ENCODE measurements at regions not wholly inside any gene's neighbourhood (a gene's known extent, or its start where the extent isn't known, plus 50 kb on each side); places are given as distances from the start of the nearest gene placed in this dataset.

GRCh38 chr5:74166064-74166463 is 474.5 kb downstream of the ENC1 start:
- Mint-ChIP-seq H3K9me3 (no peaks in the 10 kb centered on the region), H3K27ac (no peak overlapping the region), H3K27me3 (peaks cover under 1 to 5% of the 10 kb centered on the region in 2 donors), H3K36me3 (no peaks in the 10 kb centered on the region), H3K4me3 (no peak overlapping the region), H3K4me1 (ENCODE audit: low read depth in 2 of 2) (no peaks in the 10 kb centered on the region)
- ATAC-seq = no peak
- no peak for DNase-seq (ENCODE audit: low spot score)

GRCh38 chr5:74164725-74165235 is 475.7 kb downstream of the ENC1 start:
- Mint-ChIP-seq H3K4me1 (ENCODE audit: low read depth in 2 of 2) (no peaks in the 10 kb centered on the region), H3K36me3 (no peaks in the 10 kb centered on the region), H3K4me3 (no peak overlapping the region), H3K9me3 (no peaks in the 10 kb centered on the region), H3K27me3 (peaks cover 4 to 10% of the 10 kb centered on the region in 2 donors), H3K27ac (no peak overlapping the region)
- no peak for DNase-seq (ENCODE audit: low spot score)
- no peak for ATAC-seq

GRCh38 chr5:74162524-74162923 is 478.0 kb downstream of the ENC1 start:
- no peaks in the 10 kb centered on the region for H3K4me1 Mint-ChIP-seq (ENCODE audit: low read depth in 2 of 2)
- DNase-seq (ENCODE audit: low spot score) (no peak), ATAC-seq (no peak)
- H3K36me3 Mint-ChIP-seq = no peaks in the 10 kb centered on the region
- H3K9me3 Mint-ChIP-seq = no peaks in the 10 kb centered on the region
- H3K27ac Mint-ChIP-seq = no peak overlapping the region
- no peak overlapping the region for H3K4me3 Mint-ChIP-seq
- H3K27me3 Mint-ChIP-seq = peaks cover 16 to 30% of the 10 kb centered on the region in 2 donors

- Mint-ChIP-seq H3K9me3 (no peaks in the 10 kb centered on the region), H3K4me1 (ENCODE audit: low read depth in 2 of 2) (no peaks in the 10 kb centered on the region), H3K4me3 (no peak overlapping the region), H3K27ac (no peak overlapping the region), H3K27me3 (peaks cover 16 to 30% of the 10 kb centered on the region in 2 donors), H3K36me3 (no peaks in the 10 kb centered on the region)
- DNase-seq (ENCODE audit: low spot score) (no peak), ATAC-seq (no peak)
Measured at GRCh38 chr5:74161170-74161569, 479.4 kb downstream of the ENC1 start.

- H3K36me3 Mint-ChIP-seq = no peaks in the 10 kb centered on the region
- H3K27me3 Mint-ChIP-seq = peaks cover 27 to 36% of the 10 kb centered on the region in 2 donors
- no peaks in the 10 kb centered on the region for H3K9me3 Mint-ChIP-seq
- no peaks in the 10 kb centered on the region for H3K4me1 Mint-ChIP-seq (ENCODE audit: low read depth in 2 of 2)
- no peak for DNase-seq (ENCODE audit: low spot score)
- H3K27ac Mint-ChIP-seq = no peak overlapping the region
- ATAC-seq = no peak
- no peak overlapping the region for H3K4me3 Mint-ChIP-seq
Measured at GRCh38 chr5:74156728-74157383, 483.7 kb downstream of the ENC1 start.

- peaks cover 30 to 32% of the 10 kb centered on the region in 2 donors for H3K27me3 Mint-ChIP-seq
- H3K4me3 Mint-ChIP-seq = no peak overlapping the region
- H3K9me3 Mint-ChIP-seq = no peaks in the 10 kb centered on the region
- ATAC-seq = no peak
- no peaks in the 10 kb centered on the region for H3K36me3 Mint-ChIP-seq
- no peaks in the 10 kb centered on the region for H3K4me1 Mint-ChIP-seq (ENCODE audit: low read depth in 2 of 2)
- no peak overlapping the region for H3K27ac Mint-ChIP-seq
- no peak for DNase-seq (ENCODE audit: low spot score)
Measured at GRCh38 chr5:74155501-74155900, 485.0 kb downstream of the ENC1 start.

GRCh38 chr5:74154526-74154925 is 486.0 kb downstream of the ENC1 start:
- no peaks in the 10 kb centered on the region for H3K4me1 Mint-ChIP-seq (ENCODE audit: low read depth in 2 of 2)
- DNase-seq (ENCODE audit: low spot score) = no peak

GRCh38 chr5:74153255-74153790 is 487.2 kb downstream of the ENC1 start:
- Mint-ChIP-seq H3K36me3 (no peaks in the 10 kb centered on the region), H3K4me3 (no peak overlapping the region), H3K27me3 (peaks cover 25% of the 10 kb centered on the region in 2 donors), H3K4me1 (ENCODE audit: low read depth in 2 of 2) (no peaks in the 10 kb centered on the region), H3K27ac (no peak overlapping the region), H3K9me3 (no peaks in the 10 kb centered on the region)
- no peak for ATAC-seq
- no peak for DNase-seq (ENCODE audit: low spot score)

More at GRCh38 chr5:74154526-74154925, 486.0 kb downstream of the ENC1 start:
- Mint-ChIP-seq H3K27me3 (peaks cover 32% of the 10 kb centered on the region in 2 donors), H3K4me3 (no peak overlapping the region), H3K36me3 (no peaks in the 10 kb centered on the region), H3K9me3 (no peaks in the 10 kb centered on the region), H3K27ac (no peak overlapping the region)
- no peak for ATAC-seq

- Mint-ChIP-seq H3K36me3 (no peaks in the 10 kb centered on the region), H3K27ac (no peak overlapping the region), H3K27me3 (peaks cover 26% of the 10 kb centered on the region in 2 donors), H3K4me3 (no peak overlapping the region), H3K9me3 (no peaks in the 10 kb centered on the region), H3K4me1 (ENCODE audit: low read depth in 2 of 2) (no peaks in the 10 kb centered on the region)
- DNase-seq (ENCODE audit: low spot score) = no peak
- no peak for ATAC-seq
Measured at GRCh38 chr5:74152625-74153254, 487.8 kb downstream of the ENC1 start.

GRCh38 chr5:74152136-74152535 is 488.4 kb downstream of the ENC1 start:
- peaks cover 26% of the 10 kb centered on the region in 2 donors for H3K27me3 Mint-ChIP-seq
- H3K4me3 Mint-ChIP-seq = no peak overlapping the region
- H3K27ac Mint-ChIP-seq = no peak overlapping the region
- no peak for DNase-seq (ENCODE audit: low spot score)
- no peaks in the 10 kb centered on the region for H3K4me1 Mint-ChIP-seq (ENCODE audit: low read depth in 2 of 2)
- H3K9me3 Mint-ChIP-seq = no peaks in the 10 kb centered on the region
- H3K36me3 Mint-ChIP-seq = no peaks in the 10 kb centered on the region
- ATAC-seq = no peak

GRCh38 chr5:74149395-74149794 is 491.1 kb downstream of the ENC1 start:
- Mint-ChIP-seq H3K27me3 (peaks cover 27 to 30% of the 10 kb centered on the region in 2 donors), H3K36me3 (no peaks in the 10 kb centered on the region), H3K9me3 (no peaks in the 10 kb centered on the region), H3K27ac (no peak overlapping the region), H3K4me1 (ENCODE audit: low read depth in 2 of 2) (no peaks in the 10 kb centered on the region), H3K4me3 (no peak overlapping the region)
- ATAC-seq (no peak), DNase-seq (ENCODE audit: low spot score) (no peak)

GRCh38 chr5:74148321-74148720 is 492.2 kb downstream of the ENC1 start:
- Mint-ChIP-seq H3K9me3 (no peaks in the 10 kb centered on the region), H3K27ac (no peak overlapping the region), H3K4me3 (no peak overlapping the region), H3K4me1 (ENCODE audit: low read depth in 2 of 2) (no peaks in the 10 kb centered on the region), H3K36me3 (no peaks in the 10 kb centered on the region), H3K27me3 (peaks cover 26 to 38% of the 10 kb centered on the region in 2 donors)
- DNase-seq (ENCODE audit: low spot score) (no peak), ATAC-seq (peak in 1 of 2 donors; percentile 56)

GRCh38 chr5:74146796-74147195 is 493.7 kb downstream of the ENC1 start:
- peaks cover 27 to 47% of the 10 kb centered on the region in 2 donors for H3K27me3 Mint-ChIP-seq
- no peak overlapping the region for H3K4me3 Mint-ChIP-seq
- H3K36me3 Mint-ChIP-seq = no peaks in the 10 kb centered on the region
- DNase-seq (ENCODE audit: low spot score) (no peak), ATAC-seq (no peak)
- no peaks in the 10 kb centered on the region for H3K9me3 Mint-ChIP-seq
- no peaks in the 10 kb centered on the region for H3K4me1 Mint-ChIP-seq (ENCODE audit: low read depth in 2 of 2)
- no peak overlapping the region for H3K27ac Mint-ChIP-seq

- no peak overlapping the region for H3K4me3 Mint-ChIP-seq
- H3K9me3 Mint-ChIP-seq = no peaks in the 10 kb centered on the region
- DNase-seq (ENCODE audit: low spot score) (no peak), ATAC-seq (no peak)
- peaks cover 23 to 47% of the 10 kb centered on the region in 2 donors for H3K27me3 Mint-ChIP-seq
- no peaks in the 10 kb centered on the region for H3K36me3 Mint-ChIP-seq
- no peaks in the 10 kb centered on the region for H3K4me1 Mint-ChIP-seq (ENCODE audit: low read depth in 2 of 2)
- no peak overlapping the region for H3K27ac Mint-ChIP-seq
Measured at GRCh38 chr5:74145951-74146350, 494.6 kb downstream of the ENC1 start.
